GM21717 (cell line): ENCODE measurements at regions not wholly inside any gene's neighbourhood (a gene's known extent, or its start where the extent isn't known, plus 50 kb on each side); places are given as distances from the start of the nearest gene placed in this dataset.
"Not testable (repeated sequence)": the region's sequence is repeated elsewhere in the genome, so short reads cannot be mapped to it uniquely, and the experiment has no call there.

Source experiments
- ATAC-seq: cut with Tn5 transposase; IDR thresholded peaks from one replicate; pipeline ENCODE4 v1.9.1; 2021; ENCODE audit warnings: mild to moderate bottlenecking, moderate library complexity; ENCODE audit not compliant: unreplicated experiment

DNA sequence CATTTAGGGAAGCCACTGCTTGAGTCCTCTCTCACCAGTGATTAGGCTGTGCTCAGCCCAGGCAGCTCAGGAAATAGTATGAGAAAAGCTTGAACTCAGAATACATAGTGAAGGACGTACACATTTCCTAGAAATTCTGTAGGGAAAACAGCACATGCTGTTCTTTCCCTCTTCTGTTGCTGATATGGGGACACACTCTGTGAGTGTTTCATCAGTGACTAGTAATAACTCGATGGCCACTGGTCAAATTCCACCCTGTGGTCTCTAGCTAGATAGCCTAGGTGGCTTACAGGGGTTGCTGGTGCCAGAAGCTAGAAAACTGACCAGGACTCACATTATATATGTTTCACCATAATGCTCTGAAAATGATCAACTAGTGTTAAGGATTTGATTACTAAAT is 259.8 kb upstream of the SOX4 start:
- ATAC-seq = no peak

GRCh38 chr6:21334651-21335050 is 258.9 kb upstream of the SOX4 start:
- no peak for ATAC-seq

DNA sequence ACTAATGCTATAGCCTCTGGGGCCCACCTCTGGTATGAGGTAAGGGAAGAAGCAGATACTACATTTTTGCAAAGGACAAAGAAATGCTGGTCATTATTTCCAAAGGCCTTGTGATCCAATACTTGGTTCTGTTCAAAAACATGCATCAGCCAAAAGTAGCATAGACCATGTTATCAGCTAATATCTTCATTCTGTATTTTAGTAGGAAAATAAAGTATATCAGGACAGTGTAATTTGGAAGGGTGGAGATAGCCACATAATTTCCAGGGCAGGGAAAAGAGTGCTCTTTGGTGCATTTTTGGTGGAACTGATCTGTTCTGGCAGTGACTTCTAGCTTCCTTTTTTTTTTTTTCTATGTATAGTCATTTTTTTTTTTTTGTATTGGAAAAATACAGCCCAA is 258.0 kb upstream of the SOX4 start:
- no peak for ATAC-seq

DNA sequence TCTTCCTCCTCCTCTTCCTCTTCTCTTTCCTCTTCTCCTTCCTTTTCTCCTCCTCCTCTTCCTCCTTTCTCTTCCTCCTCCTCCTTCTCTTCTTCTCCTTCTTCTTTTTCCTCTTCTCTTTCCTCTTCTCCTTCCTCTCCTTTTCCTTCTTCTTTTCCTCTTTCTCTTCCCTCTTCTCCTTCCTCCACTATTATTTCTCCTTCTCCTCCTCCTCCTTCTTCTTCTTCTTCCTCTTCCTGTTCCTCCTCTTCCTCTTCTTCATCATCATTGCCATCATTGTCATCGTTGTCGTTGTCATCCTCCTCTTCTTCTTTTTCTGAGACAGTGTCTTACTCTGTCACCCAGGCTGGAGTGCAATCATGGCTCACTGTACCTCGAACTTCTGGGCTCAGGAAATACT is 256.3 kb upstream of the SOX4 start:
- ATAC-seq = no peak

DNA sequence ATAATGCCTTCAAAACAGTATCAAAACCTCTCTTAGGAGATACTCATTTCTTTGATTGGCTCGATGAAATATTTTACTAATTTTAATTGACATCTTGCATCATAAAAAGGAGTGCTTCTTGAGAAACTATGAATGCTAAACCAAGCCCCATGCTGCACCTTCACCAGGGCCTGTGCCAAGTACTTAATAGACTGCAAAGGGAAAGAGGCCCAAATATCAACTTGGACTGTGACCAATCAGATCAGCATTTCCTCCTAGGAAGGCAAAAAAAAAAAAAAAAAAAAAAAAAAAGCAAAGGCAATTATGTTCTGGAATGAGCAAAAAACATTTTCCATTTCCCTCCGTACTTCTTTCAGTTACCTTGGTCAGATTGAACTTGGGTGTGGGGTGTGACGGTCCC is 253.0 kb upstream of the SOX4 start:
- ATAC-seq = no peak

DNA sequence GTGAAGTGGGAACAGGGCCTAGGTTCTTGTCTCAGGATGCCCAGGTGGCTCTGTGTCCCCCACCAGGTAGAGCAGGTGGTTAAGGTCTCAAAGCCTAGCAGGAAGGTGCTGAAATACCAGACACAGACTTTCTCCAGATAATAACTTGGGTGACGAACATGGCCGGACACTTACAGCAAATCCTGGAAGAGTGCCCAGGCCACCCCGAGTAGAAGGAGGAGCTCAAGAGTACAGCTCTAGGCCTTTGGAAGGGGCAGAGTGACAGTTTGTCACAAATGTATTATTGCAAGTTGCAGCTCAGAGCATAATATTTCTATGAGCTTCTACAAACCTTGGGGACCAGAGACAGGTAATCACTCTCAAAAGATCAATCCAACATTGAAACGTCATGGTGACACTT is 251.6 kb upstream of the SOX4 start:
- ATAC-seq = no peak

DNA sequence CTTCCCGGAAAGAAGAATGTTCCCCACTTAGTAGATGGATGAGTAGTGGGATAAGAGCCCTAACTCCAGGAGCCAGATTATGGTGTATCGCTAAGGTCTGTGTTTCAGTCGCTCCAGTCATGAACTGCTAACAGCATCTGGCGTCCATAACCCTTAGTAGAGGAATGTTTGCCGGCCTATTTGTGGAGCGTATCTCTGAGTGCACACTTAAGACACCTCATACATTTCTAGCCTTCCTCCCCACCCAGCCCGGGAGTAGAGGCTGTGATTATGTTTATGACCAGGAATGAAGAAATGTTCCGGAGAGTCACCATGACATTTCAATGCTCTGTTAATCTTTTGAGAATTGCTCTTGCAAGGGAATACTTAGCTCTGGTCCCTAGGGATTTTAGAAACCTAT is 251.1 kb upstream of the SOX4 start:
- ATAC-seq = no peak

GRCh38 chr6:21345704-21346103 is 247.8 kb upstream of the SOX4 start:
- not testable (repeated sequence) for ATAC-seq

DNA sequence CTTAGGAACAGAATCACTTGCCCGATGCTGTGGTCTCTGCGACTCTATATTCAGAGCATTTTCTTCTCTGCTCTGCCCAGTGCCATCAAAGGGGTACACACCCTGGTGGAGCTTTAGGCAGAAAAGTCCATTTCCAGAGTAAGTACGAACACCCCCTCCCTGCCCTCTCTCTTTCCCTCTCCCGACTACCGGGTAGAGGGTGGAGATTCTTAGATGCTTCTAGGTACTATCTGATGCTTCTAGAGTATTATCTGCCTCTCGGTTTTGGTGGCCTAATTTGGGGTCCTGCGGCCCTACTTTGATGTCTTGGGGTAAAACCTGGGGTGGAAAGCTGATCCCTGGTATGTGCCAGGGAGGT is 245.4 kb upstream of the SOX4 start:
- no peak for ATAC-seq

DNA sequence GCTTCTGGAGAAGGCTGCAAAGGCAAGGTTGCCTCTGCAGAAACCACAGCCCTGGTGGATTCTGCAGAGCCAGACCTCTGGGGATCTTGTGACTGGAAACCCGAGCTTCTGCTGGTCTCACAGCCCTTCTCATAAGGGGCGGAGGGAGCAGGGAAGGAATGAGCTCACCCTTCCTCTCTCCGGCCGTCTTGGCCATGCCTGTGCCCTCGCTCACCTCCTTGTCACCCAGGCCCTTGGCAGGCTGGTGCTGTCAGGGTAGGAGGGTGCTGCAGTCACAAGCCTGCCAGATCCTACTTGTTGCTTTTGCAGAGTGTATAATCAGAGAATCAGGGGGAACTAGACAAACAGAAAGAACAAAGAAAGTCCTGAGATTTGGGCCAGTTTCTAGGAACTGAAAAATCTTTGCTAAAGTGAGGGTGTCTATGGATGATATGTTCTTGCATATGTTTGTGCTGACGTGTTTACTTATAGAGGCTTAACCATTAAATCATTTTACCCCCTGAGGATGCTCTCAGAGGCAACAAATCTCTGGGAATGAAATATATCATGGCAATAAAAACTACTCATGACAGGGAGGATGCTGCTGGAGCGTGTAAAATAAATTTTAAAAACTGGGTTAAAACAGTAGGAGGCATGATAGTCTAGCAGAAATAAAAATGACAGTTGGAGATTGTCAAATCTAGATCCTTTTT is 244.9 kb upstream of the SOX4 start:
- ATAC-seq = no peak

- no peak for ATAC-seq
Observed at GRCh38 chr6:21349834-21350233, 243.7 kb upstream of the SOX4 start.

GRCh38 chr6:21350926-21351325 is 242.6 kb upstream of the SOX4 start:
- no peak for ATAC-seq

DNA sequence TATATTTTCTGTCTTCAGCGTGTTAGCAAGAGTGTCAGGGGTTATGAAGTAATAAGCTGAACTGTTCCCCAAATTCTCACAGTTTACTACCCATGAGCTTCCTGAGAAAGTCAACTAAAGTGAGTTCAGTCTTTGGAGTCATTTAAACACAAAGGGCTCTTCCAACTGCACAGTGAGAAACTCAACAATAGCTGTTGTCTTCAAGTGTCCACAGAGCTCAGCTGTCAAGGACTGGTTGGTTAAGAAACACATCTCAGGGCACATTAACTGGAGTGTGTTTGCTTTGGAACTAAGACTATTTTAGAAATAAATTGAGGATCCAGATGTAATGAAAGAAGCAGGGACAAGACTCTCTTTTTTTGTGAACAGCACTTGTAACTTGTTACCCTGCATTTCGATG is 241.4 kb upstream of the SOX4 start:
- no peak for ATAC-seq

- ATAC-seq = peak; percentile 45
Observed at GRCh38 chr6:21354805-21355238, 238.7 kb upstream of the SOX4 start.

GRCh38 chr6:21355638-21356037 is 237.9 kb upstream of the SOX4 start:
- no peak for ATAC-seq

DNA sequence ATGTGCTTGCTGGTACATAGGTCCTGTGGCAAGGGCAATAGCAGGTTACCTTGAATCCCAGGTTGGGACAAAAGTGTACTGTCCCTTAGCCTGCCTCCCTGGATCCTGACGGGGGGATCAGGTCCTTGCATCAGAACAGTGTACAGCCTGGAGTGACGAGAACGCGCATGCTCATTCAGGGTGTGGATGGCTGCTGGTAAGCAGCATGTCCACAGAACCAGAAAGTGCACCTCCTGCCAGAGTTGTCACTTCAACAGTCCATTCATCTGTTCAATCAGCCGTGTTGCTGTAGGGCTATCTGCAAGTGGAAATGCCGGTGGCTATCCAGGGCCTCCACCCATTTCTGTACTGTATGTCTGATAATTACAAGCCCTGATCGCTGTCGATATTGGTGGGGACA is 236.3 kb upstream of the SOX4 start:
- ATAC-seq = no peak

GRCh38 chr6:21359926-21360325 is 233.6 kb upstream of the SOX4 start:
- ATAC-seq = no peak

GRCh38 chr6:21360336-21360735 is 233.2 kb upstream of the SOX4 start:
- ATAC-seq = no peak

DNA sequence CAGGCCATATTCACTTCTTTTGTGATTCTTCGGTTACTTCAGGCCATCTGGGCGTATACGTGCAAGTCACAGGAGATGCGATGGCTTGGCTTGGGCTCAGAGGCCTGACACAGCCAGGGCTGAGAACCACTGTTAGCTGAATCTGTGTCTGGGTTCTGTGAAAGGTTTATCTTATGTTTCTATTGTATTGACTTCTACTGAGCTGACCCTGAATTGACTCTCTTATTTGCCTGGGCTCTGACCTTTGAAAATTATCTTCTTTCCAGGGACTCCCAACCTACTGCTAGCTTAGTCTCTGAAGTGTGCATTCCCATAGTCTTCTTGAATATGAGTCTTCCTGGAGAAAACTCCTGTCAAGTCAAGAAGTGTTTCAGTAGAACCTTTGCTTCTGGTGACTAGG is 226.4 kb upstream of the SOX4 start:
- no peak for ATAC-seq

DNA sequence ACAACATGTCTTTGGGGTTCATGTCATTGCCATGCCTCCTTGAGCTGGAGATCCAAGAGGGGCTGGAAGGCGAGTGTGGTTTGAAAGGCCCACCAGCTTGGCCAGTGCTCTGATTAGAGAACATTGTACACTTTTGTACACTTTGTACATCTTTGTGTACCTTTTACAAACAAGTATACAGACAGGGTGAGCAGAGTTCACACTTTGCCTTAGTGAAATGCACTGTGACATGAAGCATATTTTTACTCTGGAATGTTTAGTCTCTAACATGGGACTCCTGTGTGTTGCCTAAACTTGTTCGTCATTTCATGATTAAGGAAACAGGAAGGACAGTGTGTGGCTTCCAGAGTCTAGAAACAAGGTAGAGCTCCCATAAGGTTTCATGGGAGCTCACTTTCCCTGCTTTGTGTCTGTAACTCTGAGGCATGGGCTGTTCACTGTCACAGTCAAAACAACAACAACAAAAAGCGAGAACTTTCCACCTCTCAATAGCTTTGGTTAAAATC is 225.8 kb upstream of the SOX4 start:
- no peak for ATAC-seq

DNA sequence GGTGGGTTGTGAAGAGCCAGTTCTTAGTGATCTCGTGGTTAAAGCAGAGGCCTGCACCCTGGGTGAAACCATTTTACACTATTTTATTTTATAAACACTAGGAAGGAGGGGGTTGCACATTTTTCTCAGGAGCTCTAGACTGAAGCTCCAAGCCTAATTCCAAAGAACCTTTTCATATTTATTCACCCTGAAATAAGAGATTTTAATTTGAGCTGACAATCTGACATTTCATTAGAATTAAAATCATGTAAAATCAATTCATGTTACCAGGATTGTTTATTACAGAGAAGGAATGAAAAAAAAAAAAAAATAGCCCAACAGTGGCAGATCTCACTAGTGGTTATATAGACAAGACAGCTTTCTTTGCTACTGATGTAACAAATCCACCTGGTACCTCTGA is 222.5 kb upstream of the SOX4 start:
- ATAC-seq = no peak

DNA sequence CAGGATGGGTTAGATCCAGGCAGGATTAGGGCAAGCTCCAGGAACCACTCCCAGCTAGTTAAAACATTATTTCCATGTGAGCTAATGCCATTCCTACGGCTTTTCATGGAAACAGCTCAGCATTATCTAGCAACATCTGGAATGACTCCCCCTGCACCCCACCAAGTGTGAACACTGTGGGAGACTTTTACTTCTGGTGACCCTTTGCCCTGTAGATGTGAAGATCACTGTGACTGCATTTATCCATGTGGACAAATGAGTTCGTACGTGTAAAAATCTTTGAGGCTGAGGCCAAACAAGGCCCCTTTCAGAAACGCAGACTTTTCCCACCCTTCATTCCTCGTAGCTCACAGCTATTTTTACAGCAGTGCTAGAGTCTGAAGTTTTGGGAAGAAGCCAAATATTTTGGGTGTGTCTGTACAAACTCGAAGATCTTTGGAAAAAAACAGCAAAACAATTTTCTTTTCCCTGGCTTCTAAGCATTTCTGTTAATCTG is 221.8 kb upstream of the SOX4 start:
- ATAC-seq = no peak
